OCI-LY7 (cell line): ENCODE measurements at regions not wholly inside any gene's neighbourhood (a gene's known extent, or its start where the extent isn't known, plus 50 kb on each side); places are given as distances from the start of the nearest gene placed in this dataset.

Experiments used
- EZH2phosphoT487 ChIP-seq: fragments of 200-600 bp; sonication (generic); IDR thresholded peaks from 2 replicates; pipeline ENCODE4 v1.6.1; 2018; ENCODE audit warnings: low read depth, borderline replicate concordance, mild to moderate bottlenecking, mixed run types, antibody characterized with exemption, low read length, moderate library complexity, mixed read lengths
- TF ChIP-seq, protein P1 (sequence below): fragments of 200-600 bp; sonication (generic); conservative IDR thresholded peaks from 2 replicates; pipeline ENCODE4 v1.5.1; 2014; ENCODE audit warnings: mild to moderate bottlenecking, antibody characterized with exemption, low read length, moderate library complexity, mixed read lengths

DNA sequence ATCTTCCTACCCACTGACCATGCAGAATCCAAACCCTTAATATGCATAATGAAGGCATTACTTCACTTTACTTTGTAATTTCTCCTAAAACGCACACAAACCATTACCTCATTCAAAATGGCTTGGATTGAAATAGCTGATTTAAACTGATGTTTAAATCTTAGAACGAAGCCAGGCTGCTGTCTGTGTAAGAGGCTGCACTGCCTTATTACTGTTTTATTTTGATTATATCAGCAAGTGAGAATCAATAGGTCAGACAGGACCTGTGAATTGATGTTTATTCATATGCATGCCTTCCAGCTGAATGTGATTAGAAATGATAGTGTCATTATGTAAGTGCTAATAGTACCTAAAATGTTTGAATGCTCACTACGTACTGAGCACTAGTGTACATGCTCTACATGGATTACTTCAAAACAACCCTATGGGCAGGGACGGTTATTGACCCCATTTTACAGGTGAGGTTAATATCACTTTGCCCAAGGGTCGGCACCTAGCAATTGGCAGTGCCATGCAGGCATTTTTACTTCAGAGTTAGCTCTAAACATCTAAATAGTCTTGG is 314.2 kb upstream of the CBLB start:
- TF ChIP-seq, protein P1, sequence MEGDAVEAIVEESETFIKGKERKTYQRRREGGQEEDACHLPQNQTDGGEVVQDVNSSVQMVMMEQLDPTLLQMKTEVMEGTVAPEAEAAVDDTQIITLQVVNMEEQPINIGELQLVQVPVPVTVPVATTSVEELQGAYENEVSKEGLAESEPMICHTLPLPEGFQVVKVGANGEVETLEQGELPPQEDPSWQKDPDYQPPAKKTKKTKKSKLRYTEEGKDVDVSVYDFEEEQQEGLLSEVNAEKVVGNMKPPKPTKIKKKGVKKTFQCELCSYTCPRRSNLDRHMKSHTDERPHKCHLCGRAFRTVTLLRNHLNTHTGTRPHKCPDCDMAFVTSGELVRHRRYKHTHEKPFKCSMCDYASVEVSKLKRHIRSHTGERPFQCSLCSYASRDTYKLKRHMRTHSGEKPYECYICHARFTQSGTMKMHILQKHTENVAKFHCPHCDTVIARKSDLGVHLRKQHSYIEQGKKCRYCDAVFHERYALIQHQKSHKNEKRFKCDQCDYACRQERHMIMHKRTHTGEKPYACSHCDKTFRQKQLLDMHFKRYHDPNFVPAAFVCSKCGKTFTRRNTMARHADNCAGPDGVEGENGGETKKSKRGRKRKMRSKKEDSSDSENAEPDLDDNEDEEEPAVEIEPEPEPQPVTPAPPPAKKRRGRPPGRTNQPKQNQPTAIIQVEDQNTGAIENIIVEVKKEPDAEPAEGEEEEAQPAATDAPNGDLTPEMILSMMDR: no peak
- TF ChIP-seq EZH2phosphoT487: no peak
